ENCODE measurements at regions not wholly inside any gene's neighbourhood (a gene's known extent, or its start where the extent isn't known, plus 50 kb on each side); places are given as distances from the start of the nearest gene placed in this dataset.

DNA sequence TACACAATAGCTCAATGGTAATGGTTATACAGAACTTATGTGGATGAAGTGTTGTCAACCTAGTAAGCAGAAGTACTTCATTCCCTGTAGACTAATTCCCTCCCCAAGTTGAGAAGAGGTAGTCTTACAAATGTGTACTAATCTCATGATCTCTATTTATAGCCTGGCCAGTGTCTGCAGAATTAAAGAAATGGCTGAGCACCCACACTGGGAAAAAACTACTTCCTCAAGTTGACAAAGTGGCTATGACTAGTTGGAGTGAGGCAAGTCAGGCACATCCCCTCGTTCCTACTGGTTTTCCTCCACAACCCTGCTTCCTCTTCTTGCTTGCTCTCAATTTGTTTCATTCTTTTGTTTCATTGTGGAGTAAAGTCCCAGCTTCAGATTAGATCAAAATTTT is 566.7 kb upstream of the ZNF717 start:
- Histone ChIP-seq H3K36me3 (no peaks in the 10 kb centered on the region), H3K27me3 (no peaks in the 10 kb centered on the region), H3K9me3 (peaks cover 0 to 4% (median 0%) of the 10 kb centered on the region in 4 donors), H3K4me1 (no peaks in the 10 kb centered on the region), H3K27ac (no peak overlapping the region), H3K4me3 (no peak overlapping the region)
- intact Hi-C loops (cut with DNase I; ENCODE audit: low total_unique reads) = no loop called here
- DNase-seq = peak in 1 of 2 donors; percentile 10
- TF ChIP-seq POLR2A (IDR thresholded peaks at IDR 0.05) (no peak), CTCF (IDR thresholded peaks at IDR 0.05) (no peak), EP300 (IDR thresholded peaks at IDR 0.05) (no peak), POLR2AphosphoS5 (IDR thresholded peaks at IDR 0.05) (no peak)
- WGBS, 5 donors = 46 to 61% (median 52%) methylated on average over 1 of the region's 1 CpG

- Histone ChIP-seq H3K4me3 (no peak overlapping the region), H3K27ac (no peak overlapping the region), H3K9me3 (peaks cover 0 to 4% (median 0%) of the 10 kb centered on the region in 4 donors), H3K4me1 (no peaks in the 10 kb centered on the region), H3K27me3 (no peaks in the 10 kb centered on the region), H3K36me3 (no peaks in the 10 kb centered on the region)
- intact Hi-C loops (cut with DNase I; ENCODE audit: low total_unique reads) = no loop called here
- DNase-seq = no peak
- 54 to 67% (median 60%) methylated on average over 9 of the region's 9 CpGs for WGBS, 5 donors
- TF ChIP-seq POLR2A (IDR thresholded peaks at IDR 0.05) = no peak
- TF ChIP-seq CTCF (IDR thresholded peaks at IDR 0.05) = no peak
- no peak for TF ChIP-seq EP300 (IDR thresholded peaks at IDR 0.05)
- no peak for TF ChIP-seq POLR2AphosphoS5 (IDR thresholded peaks at IDR 0.05)
Observed at GRCh38 chr3:76352511-76353284, 567.3 kb upstream of the ZNF717 start.

DNA sequence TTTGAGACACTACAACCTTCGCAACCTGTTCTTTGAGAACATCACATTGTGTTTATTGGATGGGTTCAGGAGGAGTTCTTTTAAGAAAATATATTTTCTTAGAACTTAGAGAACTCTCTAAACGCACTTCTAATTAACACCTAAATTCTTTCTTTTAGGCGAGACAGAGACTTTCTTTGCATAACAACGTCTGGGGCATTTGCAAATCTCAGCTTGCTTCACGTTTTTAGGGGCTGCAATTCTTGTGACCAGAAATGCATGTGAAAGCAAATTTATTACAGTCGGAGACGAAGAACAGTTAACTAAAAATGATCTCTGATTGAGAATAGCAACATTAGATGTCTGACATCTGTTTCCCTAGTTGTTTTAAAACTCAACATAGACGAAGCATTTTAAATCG is 568.3 kb upstream of the ZNF717 start:
- Histone ChIP-seq H3K9me3 (no peaks in the 10 kb centered on the region), H3K4me3 (no peak overlapping the region), H3K36me3 (no peaks in the 10 kb centered on the region), H3K27ac (no peak overlapping the region), H3K27me3 (no peaks in the 10 kb centered on the region), H3K4me1 (no peaks in the 10 kb centered on the region)
- DNase-seq = no peak
- TF ChIP-seq EP300 (IDR thresholded peaks at IDR 0.05) (no peak), CTCF (IDR thresholded peaks at IDR 0.05) (no peak), POLR2A (IDR thresholded peaks at IDR 0.05) (no peak), POLR2AphosphoS5 (IDR thresholded peaks at IDR 0.05) (no peak)
- 48 to 68% (median 58%) methylated on average over 9 of the region's 9 CpGs for WGBS, 5 donors
- intact Hi-C loops (cut with DNase I; ENCODE audit: low total_unique reads) = no loop called here

DNA sequence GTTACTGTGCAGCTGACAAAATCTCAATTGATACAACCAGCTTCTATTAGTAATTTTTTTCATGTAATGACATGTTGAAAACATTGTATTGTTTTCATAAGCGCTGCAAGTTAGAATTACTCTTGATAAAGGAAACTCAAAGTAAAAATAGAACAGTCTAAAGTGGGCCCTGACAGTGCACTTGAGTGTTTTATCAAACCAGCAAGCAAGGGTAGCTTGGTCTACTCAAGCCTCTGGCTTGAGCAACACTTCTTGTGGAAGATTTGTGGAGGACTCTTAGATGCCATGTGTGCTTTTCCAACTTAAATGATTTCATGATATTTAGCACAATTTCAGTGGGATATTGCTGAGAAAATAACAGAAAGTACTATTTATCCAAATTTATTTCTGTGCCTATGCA is 575.7 kb upstream of the ZNF717 start:
- no peak overlapping the region for H3K4me3 ChIP-seq
- no peaks in the 10 kb centered on the region for H3K36me3 ChIP-seq
- H3K4me1 ChIP-seq = no peaks in the 10 kb centered on the region
- TF ChIP-seq CTCF (IDR thresholded peaks at IDR 0.05) (no peak), POLR2A (IDR thresholded peaks at IDR 0.05) (no peak), EP300 (IDR thresholded peaks at IDR 0.05) (no peak), POLR2AphosphoS5 (IDR thresholded peaks at IDR 0.05) (no peak)
- no peaks in the 10 kb centered on the region for H3K27me3 ChIP-seq
- intact Hi-C loops (cut with DNase I; ENCODE audit: low total_unique reads) = no loop called here
- H3K27ac ChIP-seq = no peak overlapping the region
- no peak for DNase-seq
- WGBS, 5 donors = 72 to 93% (median 79%) methylated on average over 1 of the region's 1 CpG
- no peaks in the 10 kb centered on the region for H3K9me3 ChIP-seq

Measured in stomach (tissue), 8 donors.